ENCODE measurements at regions not wholly inside any gene's neighbourhood (a gene's known extent, or its start where the extent isn't known, plus 50 kb on each side); places are given as distances from the start of the nearest gene placed in this dataset.

GRCh38 chr11:92550871-92551270 is 326.3 kb downstream of the FAT3 start:
- no peak for TF ChIP-seq CTCF (IDR thresholded peaks at IDR 0.05; ENCODE audit: insufficient read depth, low read length, poor library complexity, severe bottlenecking)
- no peak for TF ChIP-seq EZH2phosphoT487 (conservative IDR thresholded peaks at IDR 0.05; ENCODE audit: low read length)

Data from SU-DHL-6 (cell line).